Lung (tissue), 11 donors: ENCODE measurements at regions not wholly inside any gene's neighbourhood (a gene's known extent, or its start where the extent isn't known, plus 50 kb on each side); places are given as distances from the start of the nearest gene placed in this dataset.

Source experiments
- ATAC-seq: fragments of 200-7000 bp; cut with Tn5 transposase; one replicate; pipeline ENCODE4 v1.9.1; 2020; ENCODE audit warnings: moderate number of reproducible peaks; ENCODE audit not compliant: insufficient read depth, low FRiP score
- DNase-seq, 3 donors: peaks; one replicate each; pipeline ENCODE4 v3.0.0-alpha.2; 2013 to 2017
- H3K27ac ChIP-seq, 2 donors: one replicate each; pipeline ENCODE4 v1.5.1; 2013; ENCODE audit warnings: mild to moderate bottlenecking in 2 of 2, moderate library complexity in 2 of 2, control low read depth in 1 of 2, inconsistent platforms in 1 of 2, low read depth in 1 of 2, low read length in 1 of 2
- H3K27me3 ChIP-seq, 3 donors: one replicate each; pipeline ENCODE4 v1.5.1; 2013; ENCODE audit warnings: low read length in 2 of 3; ENCODE audit not compliant: control insufficient read depth in 3 of 3, insufficient read depth in 3 of 3
- H3K36me3 ChIP-seq, 4 donors: one replicate each; pipeline ENCODE4 v1.5.1; 2013; ENCODE audit warnings: low read length in 4 of 4, mild to moderate bottlenecking in 1 of 4, moderate library complexity in 1 of 4; ENCODE audit not compliant: control insufficient read depth in 4 of 4, insufficient read depth in 4 of 4
- H3K4me1 ChIP-seq, 5 donors: one replicate each; pipeline ENCODE4 v1.5.1; 2013; ENCODE audit warnings: low read length in 5 of 5, mild to moderate bottlenecking in 2 of 5, moderate library complexity in 1 of 5; ENCODE audit not compliant: control insufficient read depth in 5 of 5, insufficient read depth in 5 of 5
- H3K4me3 ChIP-seq: one replicate; pipeline ENCODE4 v1.5.1; 2013; ENCODE audit warnings: mild to moderate bottlenecking, control low read depth, moderate library complexity
- H3K9ac ChIP-seq, 2 donors: one replicate each; pipeline ENCODE4 v1.5.1; 2013; ENCODE audit warnings: low read length in 2 of 2, control low read depth in 1 of 2; ENCODE audit not compliant: insufficient read depth in 1 of 2
- H3K9me3 ChIP-seq, 4 donors: one replicate each; pipeline ENCODE4 v1.5.1; 2013; ENCODE audit warnings: low read length in 3 of 4, mild to moderate bottlenecking in 1 of 4, moderate library complexity in 1 of 4; ENCODE audit not compliant: control insufficient read depth in 4 of 4, insufficient read depth in 3 of 4
- WGBS, 2 donors: extraction: QIAGEN DNeasy Blood & Tissue Kit; methylation state at CpG; one replicate each; pipeline ENCODE4 v1.1.7; 2013; 5-methylcytosine and 5-hydroxymethylcytosine counted together
- TF ChIP-seq, protein P1 (sequence below): IDR thresholded peaks from 2 replicates; pipeline ENCODE4 v1.5.1; 2012; ENCODE audit warnings: mild to moderate bottlenecking; ENCODE audit errors: control extremely low read depth, extremely low read depth
- donor health status: control.
- donor health status: control.
- donor health status: Bipolar disorder and iron deficiency.
- donor health status: healthy.
- donor health status: DM: yes; HTN: yes; CAD: no.

DNA sequence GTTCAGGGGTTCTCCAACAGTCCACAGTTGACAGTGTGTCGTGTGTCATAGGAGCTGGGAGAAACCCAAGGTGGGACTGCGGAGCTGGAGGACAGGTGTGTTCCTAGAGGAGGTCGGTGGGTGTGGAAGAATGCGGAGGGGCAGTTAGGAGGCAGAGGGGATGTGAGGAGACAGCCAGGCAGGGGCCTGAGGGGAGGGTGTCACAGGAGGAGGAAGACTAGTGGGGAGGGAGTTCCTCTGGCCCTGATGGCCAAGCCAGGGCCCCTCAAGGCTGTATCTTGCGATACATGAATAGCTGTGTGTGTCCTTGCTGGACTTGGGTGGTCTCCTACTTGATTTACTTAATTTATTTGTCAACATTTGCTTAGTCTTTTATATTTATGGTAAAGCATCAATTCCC lies 519.6 kb upstream of the HS6ST1 start:
- 85 to 86% methylated on average over 5 of the region's 5 CpGs for WGBS, 2 donors
- Histone ChIP-seq H3K4me1 (peaks cover 0 to 1% (median 0%) of the 10 kb centered on the region in 5 donors), H3K36me3 (no peaks in the 10 kb centered on the region), H3K9me3 (peaks cover 0 to 2% (median 0%) of the 10 kb centered on the region in 4 donors), H3K27me3 (no peaks in the 10 kb centered on the region), H3K9ac (no peak overlapping the region), H3K27ac (no peak overlapping the region), H3K4me3 (no peak overlapping the region)
- no peak for ATAC-seq
- no peak for DNase-seq
- TF ChIP-seq, protein P1, sequence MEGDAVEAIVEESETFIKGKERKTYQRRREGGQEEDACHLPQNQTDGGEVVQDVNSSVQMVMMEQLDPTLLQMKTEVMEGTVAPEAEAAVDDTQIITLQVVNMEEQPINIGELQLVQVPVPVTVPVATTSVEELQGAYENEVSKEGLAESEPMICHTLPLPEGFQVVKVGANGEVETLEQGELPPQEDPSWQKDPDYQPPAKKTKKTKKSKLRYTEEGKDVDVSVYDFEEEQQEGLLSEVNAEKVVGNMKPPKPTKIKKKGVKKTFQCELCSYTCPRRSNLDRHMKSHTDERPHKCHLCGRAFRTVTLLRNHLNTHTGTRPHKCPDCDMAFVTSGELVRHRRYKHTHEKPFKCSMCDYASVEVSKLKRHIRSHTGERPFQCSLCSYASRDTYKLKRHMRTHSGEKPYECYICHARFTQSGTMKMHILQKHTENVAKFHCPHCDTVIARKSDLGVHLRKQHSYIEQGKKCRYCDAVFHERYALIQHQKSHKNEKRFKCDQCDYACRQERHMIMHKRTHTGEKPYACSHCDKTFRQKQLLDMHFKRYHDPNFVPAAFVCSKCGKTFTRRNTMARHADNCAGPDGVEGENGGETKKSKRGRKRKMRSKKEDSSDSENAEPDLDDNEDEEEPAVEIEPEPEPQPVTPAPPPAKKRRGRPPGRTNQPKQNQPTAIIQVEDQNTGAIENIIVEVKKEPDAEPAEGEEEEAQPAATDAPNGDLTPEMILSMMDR, result no peak

DNA sequence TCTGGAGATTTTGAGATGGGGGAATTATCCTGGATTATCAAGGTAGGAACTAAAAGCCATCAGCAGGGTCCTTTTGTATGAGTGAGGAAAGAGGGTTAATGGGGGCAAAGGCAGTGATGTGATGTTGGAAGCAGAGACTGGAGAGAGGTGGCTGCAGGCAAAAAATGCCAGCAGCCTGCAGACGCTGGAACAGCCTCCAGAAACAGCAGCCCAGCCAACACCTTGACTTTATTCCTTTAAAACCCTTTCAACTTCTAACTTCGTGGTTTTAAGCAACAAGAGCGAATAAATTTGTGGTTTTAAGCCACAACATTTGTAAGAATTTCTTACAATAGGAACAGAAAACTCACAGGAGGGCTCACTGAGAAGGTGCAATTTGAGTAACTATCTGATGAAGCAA lies 523.1 kb upstream of the HS6ST1 start:
- H3K4me1 ChIP-seq, result no peaks in the 10 kb centered on the region
- no peaks in the 10 kb centered on the region for H3K9me3 ChIP-seq
- no peaks in the 10 kb centered on the region for H3K27me3 ChIP-seq
- DNase-seq (no peak), ATAC-seq (no peak)
- H3K4me3 ChIP-seq, result no peak overlapping the region
- no peak overlapping the region for H3K9ac ChIP-seq
- no peak overlapping the region for H3K27ac ChIP-seq
- no peaks in the 10 kb centered on the region for H3K36me3 ChIP-seq
- 37 to 56% methylated on average over 3 of the region's 3 CpGs for WGBS, 2 donors
- TF ChIP-seq, protein P1, result no peak

DNA sequence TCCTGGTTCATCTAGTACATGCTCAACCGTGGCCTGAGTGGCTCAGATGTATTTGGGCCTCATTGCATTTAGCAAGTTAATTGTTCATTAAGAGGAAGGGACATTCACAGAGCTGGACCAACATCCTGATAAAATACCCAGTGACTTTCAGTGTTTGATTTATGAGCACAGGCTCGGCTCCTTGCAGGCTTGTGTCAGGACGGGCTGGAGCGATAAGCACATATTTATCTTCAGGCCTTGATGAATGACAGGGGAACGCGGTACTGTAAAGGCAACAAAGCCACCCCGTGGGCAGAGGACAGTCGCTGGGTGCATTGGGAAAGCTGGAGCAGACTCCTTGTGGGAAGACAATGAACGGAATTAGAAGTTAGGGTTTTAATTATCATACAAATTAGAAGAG lies 548.6 kb upstream of the HS6ST1 start:
- Histone ChIP-seq H3K4me1 (no peaks in the 10 kb centered on the region), H3K9me3 (no peaks in the 10 kb centered on the region), H3K27ac (no peak overlapping the region), H3K4me3 (no peak overlapping the region), H3K9ac (no peak overlapping the region), H3K27me3 (peaks cover 0 to 3% (median 0%) of the 10 kb centered on the region in 3 donors), H3K36me3 (no peaks in the 10 kb centered on the region)
- 53 to 65% methylated on average over 9 of the region's 9 CpGs for WGBS, 2 donors
- ATAC-seq (no peak), DNase-seq (peak in 1 of 3 donors; percentile 7)
- TF ChIP-seq, protein P1, result no peak

DNA sequence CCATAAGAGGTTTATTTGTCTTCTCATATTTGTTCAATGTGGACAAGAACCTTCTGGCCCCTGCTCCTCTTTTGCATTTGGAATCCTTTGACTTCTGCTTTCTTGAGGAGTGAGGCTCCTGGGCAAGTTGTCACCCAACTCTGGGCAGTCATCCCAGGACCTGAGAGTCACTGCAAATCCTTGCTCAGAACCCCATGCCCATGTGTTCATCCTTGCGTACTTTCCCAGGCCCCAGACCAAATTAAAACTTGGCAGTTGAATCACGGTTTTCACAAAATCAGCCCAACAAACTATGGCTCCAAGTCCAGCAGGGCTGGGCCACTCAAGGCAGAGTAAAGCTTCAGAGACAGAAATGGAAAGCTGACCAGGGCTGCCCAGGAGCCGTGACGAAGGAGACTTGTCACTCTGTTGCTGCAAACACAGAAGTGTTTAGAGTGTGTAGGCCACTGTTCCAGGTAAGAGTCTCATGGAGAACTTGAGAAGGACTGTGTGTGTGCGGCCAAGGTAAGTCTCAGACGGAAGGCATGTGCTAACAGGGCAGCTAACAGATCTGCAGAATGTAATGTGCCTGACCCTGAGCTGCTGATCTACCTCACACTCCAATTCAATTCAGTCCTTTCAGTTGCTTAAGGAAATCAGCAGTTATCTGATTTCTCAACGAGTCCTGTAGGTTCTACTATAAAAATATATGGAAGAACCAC lies 549.4 kb upstream of the HS6ST1 start:
- no peak for ATAC-seq
- TF ChIP-seq, protein P1, result no peak
- no peak overlapping the region for H3K9ac ChIP-seq
- 87 to 91% methylated on average over 7 of the region's 7 CpGs for WGBS, 2 donors
- H3K4me3 ChIP-seq, result no peak overlapping the region
- no peaks in the 10 kb centered on the region for H3K9me3 ChIP-seq
- H3K27ac ChIP-seq, result no peak overlapping the region
- H3K4me1 ChIP-seq, result no peaks in the 10 kb centered on the region
- H3K36me3 ChIP-seq, result no peaks in the 10 kb centered on the region
- no peak for DNase-seq
- peaks cover 0 to 3% (median 0%) of the 10 kb centered on the region in 3 donors for H3K27me3 ChIP-seq
